B cell (primary cell): ENCODE measurements at regions not wholly inside any gene's neighbourhood (a gene's known extent, or its start where the extent isn't known, plus 50 kb on each side); places are given as distances from the start of the nearest gene placed in this dataset.

Source experiments
- EZH2 ChIP-seq: IDR thresholded peaks from 2 replicates; pipeline ENCODE4 v1.6.1; 2012; ENCODE audit warnings: borderline replicate concordance, low read depth, mild to moderate bottlenecking, moderate library complexity, low read length; ENCODE audit not compliant: insufficient read depth, poor library complexity, severe bottlenecking
- TF ChIP-seq, protein P1 (sequence below): fragments of 200-600 bp; IDR thresholded peaks from one replicate; pipeline ENCODE4 v1.8.0; 2022; ENCODE audit warnings: antibody characterized with exemption, mild to moderate bottlenecking

DNA sequence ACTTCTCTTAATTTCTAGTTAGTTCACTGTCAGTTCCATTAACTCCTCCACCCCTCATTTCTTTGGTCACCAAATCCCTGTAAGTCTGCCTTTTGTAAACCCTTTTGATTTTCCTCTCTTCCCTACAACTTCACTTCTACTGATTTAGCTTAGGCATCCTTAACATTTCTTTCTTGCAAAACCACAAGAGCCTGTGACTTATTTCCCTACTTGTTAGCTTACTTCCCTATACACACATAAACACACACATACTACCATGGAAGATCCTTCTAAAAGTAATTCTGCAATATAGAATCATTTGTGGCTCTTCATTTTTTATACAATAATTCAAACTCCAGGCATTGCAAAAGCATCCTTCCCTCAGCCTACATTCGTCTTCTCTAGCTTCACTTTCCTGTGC, 494.3 kb upstream of the USP15 start:
- TF ChIP-seq, protein P1, sequence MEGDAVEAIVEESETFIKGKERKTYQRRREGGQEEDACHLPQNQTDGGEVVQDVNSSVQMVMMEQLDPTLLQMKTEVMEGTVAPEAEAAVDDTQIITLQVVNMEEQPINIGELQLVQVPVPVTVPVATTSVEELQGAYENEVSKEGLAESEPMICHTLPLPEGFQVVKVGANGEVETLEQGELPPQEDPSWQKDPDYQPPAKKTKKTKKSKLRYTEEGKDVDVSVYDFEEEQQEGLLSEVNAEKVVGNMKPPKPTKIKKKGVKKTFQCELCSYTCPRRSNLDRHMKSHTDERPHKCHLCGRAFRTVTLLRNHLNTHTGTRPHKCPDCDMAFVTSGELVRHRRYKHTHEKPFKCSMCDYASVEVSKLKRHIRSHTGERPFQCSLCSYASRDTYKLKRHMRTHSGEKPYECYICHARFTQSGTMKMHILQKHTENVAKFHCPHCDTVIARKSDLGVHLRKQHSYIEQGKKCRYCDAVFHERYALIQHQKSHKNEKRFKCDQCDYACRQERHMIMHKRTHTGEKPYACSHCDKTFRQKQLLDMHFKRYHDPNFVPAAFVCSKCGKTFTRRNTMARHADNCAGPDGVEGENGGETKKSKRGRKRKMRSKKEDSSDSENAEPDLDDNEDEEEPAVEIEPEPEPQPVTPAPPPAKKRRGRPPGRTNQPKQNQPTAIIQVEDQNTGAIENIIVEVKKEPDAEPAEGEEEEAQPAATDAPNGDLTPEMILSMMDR = no peak
- no peak for TF ChIP-seq EZH2
